ENCODE measurements at regions not wholly inside any gene's neighbourhood (a gene's known extent, or its start where the extent isn't known, plus 50 kb on each side); places are given as distances from the start of the nearest gene placed in this dataset.

- H3K79me1 ChIP-seq (ENCODE audit: low read depth, low read length), result no peaks in the 10 kb centered on the region
- no peak overlapping the region for H3K14ac ChIP-seq (ENCODE audit: insufficient read length)
- no peak overlapping the region for H2AK5ac ChIP-seq (ENCODE audit: low read depth, low read length)
- WGBS, 2 experiments (ENCODE audit: extremely low coverage in 1 of 2, insufficient coverage in 1 of 2, insufficient read length in 1 of 2, insufficient replicate concordance in 2 of 2, low coverage in 1 of 2, low lambda C conversion rate in 2 of 2, missing lambda C conversion rate in 1 of 2), result 88% methylated on average over 6 of the region's 6 CpGs; no CpG with 5 or more reads in 1 of the 2 experiments
- no peak overlapping the region for H3K4me2 ChIP-seq (ENCODE audit: insufficient read depth in 1 of 2, low read depth in 2 of 2, low read length in 2 of 2)
- H2BK120ac ChIP-seq (replicated peaks; ENCODE audit: low read depth, low read length), result no peak overlapping the region
- H4K91ac ChIP-seq (replicated peaks; ENCODE audit: insufficient read length, low read length), result no peak overlapping the region
- no peak overlapping the region for H3K4me3 ChIP-seq (ENCODE audit: extremely low read depth in 1 of 4, insufficient read depth in 2 of 4, low read depth in 3 of 4, low read length in 4 of 4)
- no peaks in the 10 kb centered on the region for H3K36me3 ChIP-seq (ENCODE audit: control insufficient read depth in 2 of 4, insufficient read depth in 4 of 4, low read length in 3 of 4)
- H4K20me1 ChIP-seq (replicated peaks in 1 of 2; ENCODE audit: control insufficient read depth in 1 of 2, insufficient read depth in 2 of 2, low read length in 2 of 2), result no peaks in the 10 kb centered on the region
- H4K8ac ChIP-seq (ENCODE audit: extremely low read depth, insufficient read depth, low read length), result no peak overlapping the region
- no peaks in the 10 kb centered on the region for H3K27me3 ChIP-seq (replicated peaks in 1 of 4; ENCODE audit: control insufficient read depth in 3 of 4, extremely low read depth in 1 of 4, insufficient read depth in 3 of 4, low read length in 3 of 4)
- no peak overlapping the region for H3K4ac ChIP-seq (replicated peaks; ENCODE audit: insufficient read length, low read depth, low read length)
- H2BK15ac ChIP-seq (ENCODE audit: low read length), result no peak overlapping the region
- no peak overlapping the region for H2BK12ac ChIP-seq (ENCODE audit: low read depth, low read length)
- H3K27ac ChIP-seq (ENCODE audit: low read depth, low read length), result no peak overlapping the region
- H3K9ac ChIP-seq (replicated peaks in 1 of 4; ENCODE audit: extremely low read depth in 1 of 4, low read depth in 3 of 4, low read length in 3 of 4), result no peak overlapping the region
- no peaks in the 10 kb centered on the region for H3K9me3 ChIP-seq (ENCODE audit: insufficient read depth in 2 of 2, low read depth in 1 of 2, low read length in 1 of 2)
- no peak overlapping the region for H3K23ac ChIP-seq (ENCODE audit: insufficient read length)
- H3K56ac ChIP-seq (replicated peaks; ENCODE audit: insufficient read length, low read depth, low read length), result no peak overlapping the region
- H4K5ac ChIP-seq (ENCODE audit: insufficient read length, low read depth, low read length), result no peak overlapping the region
- no peaks in the 10 kb centered on the region; a peak in 1 of 7 replicates for H3K4me1 ChIP-seq (replicated peaks in 1 of 4; ENCODE audit: control insufficient read depth in 3 of 4, insufficient read depth in 4 of 4, low read length in 3 of 4)
- no peak for TF ChIP-seq CBX5 (IDR thresholded peaks at IDR 0.05; ENCODE audit: low read depth, low read length)
- no peak for TF ChIP-seq EP300 (IDR thresholded peaks at IDR 0.05; ENCODE audit: borderline replicate concordance in 1 of 2, low read depth in 2 of 2, low read length in 2 of 2)
- no peak for TF ChIP-seq ATF2 (IDR thresholded peaks at IDR 0.05; ENCODE audit: low read length)
- TF ChIP-seq SUZ12 (IDR thresholded peaks at IDR 0.05; ENCODE audit: low read length), result no peak
- TF ChIP-seq ZNF274 (IDR thresholded peaks at IDR 0.05; ENCODE audit: borderline replicate concordance, extremely low read depth, low read length), result no peak
- TF ChIP-seq CEBPB (IDR thresholded peaks at IDR 0.05; ENCODE audit: low read depth, low read length), result no peak
- no peak for TF ChIP-seq KDM4A (IDR thresholded peaks at IDR 0.05; ENCODE audit: low read depth, low read length, severe bottlenecking)
- no peak overlapping the region for H2AFZ ChIP-seq (ENCODE audit: low read length)
- H3K23me2 ChIP-seq (ENCODE audit: low read depth, low read length), result no peaks in the 10 kb centered on the region
- no peak for DNase-seq (ENCODE audit: low read depth in 1 of 2, low spot score in 2 of 2)
- no peak overlapping the region for H2BK5ac ChIP-seq (ENCODE audit: low read depth, low read length)
- no peak overlapping the region for H2BK20ac ChIP-seq (ENCODE audit: low read length)
- H3K18ac ChIP-seq (ENCODE audit: extremely low read depth, low read length), result no peak overlapping the region
- no peaks in the 10 kb centered on the region for H3K79me2 ChIP-seq (ENCODE audit: control insufficient read depth in 1 of 2, insufficient read depth in 2 of 2, low read length in 2 of 2)
- CTCF ChIA-PET (ENCODE audit: partially characterized antibody), result interaction anchor here (0.7 to 2.2 kb wide), 6 partner anchors 10 to 149 kb away, joined by 3 to 9 read pairs (median 4); no protein-coding TSS in a partner anchor
- no peak for FAIRE-seq
- POLR2A ChIA-PET (ENCODE audit: partially characterized antibody), result no interaction called here
These were observed 184.6 kb downstream of the TGFB2 start for GRCh38 chr1:218529646-218530300.
